HepG2 (cell line): ENCODE measurements at regions not wholly inside any gene's neighbourhood (a gene's known extent, or its start where the extent isn't known, plus 50 kb on each side); places are given as distances from the start of the nearest gene placed in this dataset.

ENCODE experiments used
- ARID3A ChIP-seq: IDR thresholded peaks from 2 replicates; pipeline ENCODE4 v1.6.1; 2012; ENCODE audit warnings: low read depth, low read length, improper control_type of control experiment
- BRCA1 ChIP-seq: sonication (generic); formaldehyde crosslinking; IDR thresholded peaks from 2 replicates; pipeline ENCODE4 v1.4.0; 2020; ENCODE audit warnings: missing genetic modification reagents
- CBX1 ChIP-seq: IDR thresholded peaks from one replicate; pipeline ENCODE4 v1.6.1; 2016; ENCODE audit warnings: antibody characterized with exemption, low read depth
- CCDC6 ChIP-seq: sonication (generic); formaldehyde crosslinking; IDR thresholded peaks from 2 replicates; pipeline ENCODE4 v1.8.1; 2022; ENCODE audit warnings: mild to moderate bottlenecking, missing genetic modification reagents, moderate library complexity
- E2F2 ChIP-seq: sonication (generic); formaldehyde crosslinking; IDR thresholded peaks from 2 replicates; pipeline ENCODE4 v1.4.0; 2020; ENCODE audit warnings: missing genetic modification reagents, borderline replicate concordance
- HCFC1 ChIP-seq: fragments of 150-350 bp; IDR thresholded peaks from 2 replicates; pipeline ENCODE4 v1.6.1; 2014; ENCODE audit warnings: low read depth, low read length
- JUNB ChIP-seq: sonication (generic); formaldehyde crosslinking; IDR thresholded peaks from 2 replicates; pipeline ENCODE4 v1.8.0; 2022; ENCODE audit warnings: missing genetic modification reagents, mild to moderate bottlenecking, borderline replicate concordance
- JUND ChIP-seq: sonication (generic); formaldehyde crosslinking; IDR thresholded peaks from 2 replicates; pipeline ENCODE4 v1.8.0; 2022; ENCODE audit warnings: mild to moderate bottlenecking, missing genetic modification reagents
- KDM5B ChIP-seq: sonication (generic); formaldehyde crosslinking; IDR thresholded peaks from 2 replicates; pipeline ENCODE4 v1.4.0; 2020; ENCODE audit warnings: missing genetic modification reagents, mild to moderate bottlenecking, borderline replicate concordance
- MLXIP ChIP-seq: sonication (generic); formaldehyde crosslinking; IDR thresholded peaks from 2 replicates; pipeline ENCODE4 v1.9.0; 2021; ENCODE audit warnings: missing genetic modification reagents, borderline replicate concordance
- MYPOP ChIP-seq: sonication (generic); formaldehyde crosslinking; IDR thresholded peaks from 2 replicates; pipeline ENCODE4 v1.8.1; 2023; ENCODE audit warnings: mild to moderate bottlenecking, moderate library complexity, missing genetic modification reagents
- RNF2 ChIP-seq: fragments of 450-650 bp; conservative IDR thresholded peaks from 2 replicates; pipeline ENCODE4 v1.6.1; 2016; ENCODE audit warnings: low read depth
- SIN3A ChIP-seq: IDR thresholded peaks from 2 replicates; pipeline ENCODE4 v1.6.1; 2011; ENCODE audit warnings: low read depth, mild to moderate bottlenecking, control low read depth, low read length, borderline replicate concordance
- SRF ChIP-seq: IDR thresholded peaks from 2 replicates; pipeline ENCODE4 v1.6.1; 2011; ENCODE audit warnings: mild to moderate bottlenecking, low read depth, low read length, moderate library complexity
- TCF7 ChIP-seq: sonication (generic); IDR thresholded peaks from 2 replicates; pipeline ENCODE4 v1.6.1; 2016; ENCODE audit warnings: antibody characterized with exemption, low read depth
- TFDP2 ChIP-seq: sonication (generic); formaldehyde crosslinking; IDR thresholded peaks from 2 replicates; pipeline ENCODE4 v1.4.0; 2020; ENCODE audit warnings: missing genetic modification reagents
- U2AF2 ChIP-seq: fragments of 200-400 bp; formaldehyde crosslinking; IDR thresholded peaks from 2 replicates; pipeline ENCODE4 v1.6.1; 2017; ENCODE audit warnings: low read depth, mild to moderate bottlenecking, low read length
- YEATS2 ChIP-seq: sonication (generic); formaldehyde crosslinking; IDR thresholded peaks from 2 replicates; pipeline ENCODE4 v1.4.0; 2020; ENCODE audit warnings: missing genetic modification reagents, borderline replicate concordance
- ZBTB43 ChIP-seq: sonication (generic); formaldehyde crosslinking; conservative IDR thresholded peaks from 2 replicates; pipeline ENCODE4 v1.4.0; 2020; ENCODE audit warnings: missing genetic modification reagents
- ZNF264 ChIP-seq: sonication (generic); formaldehyde crosslinking; IDR thresholded peaks from 2 replicates; pipeline ENCODE4 v1.4.0; 2020; ENCODE audit warnings: missing genetic modification reagents
- ZNF354B ChIP-seq: sonication (generic); formaldehyde crosslinking; IDR thresholded peaks from 2 replicates; pipeline ENCODE4 v1.8.0; 2022; ENCODE audit warnings: mild to moderate bottlenecking, missing genetic modification reagents
- ZNF572 ChIP-seq: sonication (generic); formaldehyde crosslinking; IDR thresholded peaks from 2 replicates; pipeline ENCODE4 v1.5.1; 2020; ENCODE audit warnings: mild to moderate bottlenecking, missing genetic modification reagents
- ZNF788 ChIP-seq: sonication (generic); formaldehyde crosslinking; IDR thresholded peaks from 2 replicates; pipeline ENCODE4 v1.5.0; 2020; ENCODE audit warnings: mild to moderate bottlenecking, missing genetic modification reagents, borderline replicate concordance

GRCh38 chr7:54864663-54865062, 105.7 kb upstream of the SEC61G start (continued):
- peak; percentile 59; the same call in 1 of the 2 replicates for TF ChIP-seq ARID3A
- TF ChIP-seq SRF, result no peak
- TF ChIP-seq ZNF354B, result no peak
- TF ChIP-seq ZNF264, result no peak
- no peak for TF ChIP-seq ZBTB43 (CRISPR knock-in tag)
- TF ChIP-seq CBX1, result no peak
- no peak for TF ChIP-seq MLXIP (CRISPR knock-in tag)
- TF ChIP-seq SIN3A, result no peak
- TF ChIP-seq CCDC6 (CRISPR knock-in tag), result no peak
- TF ChIP-seq ZNF572, result no peak
- no peak for TF ChIP-seq ZNF788 (CRISPR knock-in tag)
- peak; percentile 83; the same call in 1 of the 2 replicates for TF ChIP-seq JUND
- peak; percentile 82 for TF ChIP-seq TCF7
- 0 out of 2 replicates have a peak, but pooled peaks have one; percentile 42 for TF ChIP-seq JUNB (CRISPR knock-in tag)
- no peak for TF ChIP-seq HCFC1
- no peak for TF ChIP-seq TFDP2 (CRISPR knock-in tag)
- TF ChIP-seq KDM5B (CRISPR knock-in tag), result no peak
- TF ChIP-seq RNF2, result no peak
- no peak for TF ChIP-seq YEATS2
- no peak for TF ChIP-seq E2F2
- no peak for TF ChIP-seq U2AF2
- TF ChIP-seq BRCA1, result no peak
- no peak for TF ChIP-seq MYPOP (CRISPR knock-in tag)
